ENCODE measurements at regions not wholly inside any gene's neighbourhood (a gene's known extent, or its start where the extent isn't known, plus 50 kb on each side); places are given as distances from the start of the nearest gene placed in this dataset.

DNA sequence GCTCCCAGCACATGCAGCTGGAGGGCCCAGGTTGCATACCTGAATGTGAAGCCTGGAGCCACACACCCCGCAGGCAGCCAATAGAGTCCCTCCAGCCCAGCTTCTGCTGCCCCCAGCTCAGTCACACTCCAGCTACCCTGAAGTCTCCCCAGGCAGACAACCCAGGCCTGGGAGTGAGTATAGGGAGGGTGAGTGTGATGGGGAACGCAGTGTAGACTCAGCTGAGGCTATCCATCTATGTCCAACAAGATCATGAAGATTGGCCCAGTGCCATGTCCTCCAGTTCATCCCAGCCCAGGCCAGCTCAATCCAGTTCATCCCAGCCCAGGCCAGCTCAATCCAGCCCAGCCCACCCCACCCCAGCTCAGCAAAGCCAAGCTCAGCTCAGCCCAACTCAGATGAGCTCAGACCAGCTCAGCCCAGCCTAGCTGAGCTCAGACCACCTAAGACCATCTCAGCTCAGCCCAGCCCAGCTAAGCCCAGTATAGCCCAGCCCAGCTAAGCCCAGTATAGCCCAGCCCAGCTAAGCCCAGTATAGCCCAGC lies 330.4 kb downstream of the TMEM121 start:
- no peak for DNase-seq (ENCODE audit: low read depth in 1 of 2, low spot score in 1 of 2)
- H3K27me3 ChIP-seq (ENCODE audit: insufficient read depth, poor library complexity, severe bottlenecking) = no peaks in the 10 kb centered on the region
- no peak overlapping the region for H3K4me3 ChIP-seq (replicated peaks; ENCODE audit: insufficient read depth, low read length)
- TF ChIP-seq GABPA (IDR thresholded peaks at IDR 0.05; ENCODE audit: low read depth) = no peak
- TF ChIP-seq POLR2AphosphoS5 (IDR thresholded peaks at IDR 0.05; ENCODE audit: low read depth) = no peak
- no peak for TF ChIP-seq SPI1 (IDR thresholded peaks at IDR 0.05; ENCODE audit: borderline replicate concordance, low read depth)
- TF ChIP-seq, protein P1, sequence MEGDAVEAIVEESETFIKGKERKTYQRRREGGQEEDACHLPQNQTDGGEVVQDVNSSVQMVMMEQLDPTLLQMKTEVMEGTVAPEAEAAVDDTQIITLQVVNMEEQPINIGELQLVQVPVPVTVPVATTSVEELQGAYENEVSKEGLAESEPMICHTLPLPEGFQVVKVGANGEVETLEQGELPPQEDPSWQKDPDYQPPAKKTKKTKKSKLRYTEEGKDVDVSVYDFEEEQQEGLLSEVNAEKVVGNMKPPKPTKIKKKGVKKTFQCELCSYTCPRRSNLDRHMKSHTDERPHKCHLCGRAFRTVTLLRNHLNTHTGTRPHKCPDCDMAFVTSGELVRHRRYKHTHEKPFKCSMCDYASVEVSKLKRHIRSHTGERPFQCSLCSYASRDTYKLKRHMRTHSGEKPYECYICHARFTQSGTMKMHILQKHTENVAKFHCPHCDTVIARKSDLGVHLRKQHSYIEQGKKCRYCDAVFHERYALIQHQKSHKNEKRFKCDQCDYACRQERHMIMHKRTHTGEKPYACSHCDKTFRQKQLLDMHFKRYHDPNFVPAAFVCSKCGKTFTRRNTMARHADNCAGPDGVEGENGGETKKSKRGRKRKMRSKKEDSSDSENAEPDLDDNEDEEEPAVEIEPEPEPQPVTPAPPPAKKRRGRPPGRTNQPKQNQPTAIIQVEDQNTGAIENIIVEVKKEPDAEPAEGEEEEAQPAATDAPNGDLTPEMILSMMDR (IDR thresholded peaks at IDR 0.05; ENCODE audit: insufficient read depth, low read length) = no peak
- TF ChIP-seq, protein P2, sequence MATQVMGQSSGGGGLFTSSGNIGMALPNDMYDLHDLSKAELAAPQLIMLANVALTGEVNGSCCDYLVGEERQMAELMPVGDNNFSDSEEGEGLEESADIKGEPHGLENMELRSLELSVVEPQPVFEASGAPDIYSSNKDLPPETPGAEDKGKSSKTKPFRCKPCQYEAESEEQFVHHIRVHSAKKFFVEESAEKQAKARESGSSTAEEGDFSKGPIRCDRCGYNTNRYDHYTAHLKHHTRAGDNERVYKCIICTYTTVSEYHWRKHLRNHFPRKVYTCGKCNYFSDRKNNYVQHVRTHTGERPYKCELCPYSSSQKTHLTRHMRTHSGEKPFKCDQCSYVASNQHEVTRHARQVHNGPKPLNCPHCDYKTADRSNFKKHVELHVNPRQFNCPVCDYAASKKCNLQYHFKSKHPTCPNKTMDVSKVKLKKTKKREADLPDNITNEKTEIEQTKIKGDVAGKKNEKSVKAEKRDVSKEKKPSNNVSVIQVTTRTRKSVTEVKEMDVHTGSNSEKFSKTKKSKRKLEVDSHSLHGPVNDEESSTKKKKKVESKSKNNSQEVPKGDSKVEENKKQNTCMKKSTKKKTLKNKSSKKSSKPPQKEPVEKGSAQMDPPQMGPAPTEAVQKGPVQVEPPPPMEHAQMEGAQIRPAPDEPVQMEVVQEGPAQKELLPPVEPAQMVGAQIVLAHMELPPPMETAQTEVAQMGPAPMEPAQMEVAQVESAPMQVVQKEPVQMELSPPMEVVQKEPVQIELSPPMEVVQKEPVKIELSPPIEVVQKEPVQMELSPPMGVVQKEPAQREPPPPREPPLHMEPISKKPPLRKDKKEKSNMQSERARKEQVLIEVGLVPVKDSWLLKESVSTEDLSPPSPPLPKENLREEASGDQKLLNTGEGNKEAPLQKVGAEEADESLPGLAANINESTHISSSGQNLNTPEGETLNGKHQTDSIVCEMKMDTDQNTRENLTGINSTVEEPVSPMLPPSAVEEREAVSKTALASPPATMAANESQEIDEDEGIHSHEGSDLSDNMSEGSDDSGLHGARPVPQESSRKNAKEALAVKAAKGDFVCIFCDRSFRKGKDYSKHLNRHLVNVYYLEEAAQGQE (IDR thresholded peaks at IDR 0.05; ENCODE audit: insufficient replicate concordance, low read depth) = no peak
- H3K27ac ChIP-seq (replicated peaks) = no peak overlapping the region

DNA sequence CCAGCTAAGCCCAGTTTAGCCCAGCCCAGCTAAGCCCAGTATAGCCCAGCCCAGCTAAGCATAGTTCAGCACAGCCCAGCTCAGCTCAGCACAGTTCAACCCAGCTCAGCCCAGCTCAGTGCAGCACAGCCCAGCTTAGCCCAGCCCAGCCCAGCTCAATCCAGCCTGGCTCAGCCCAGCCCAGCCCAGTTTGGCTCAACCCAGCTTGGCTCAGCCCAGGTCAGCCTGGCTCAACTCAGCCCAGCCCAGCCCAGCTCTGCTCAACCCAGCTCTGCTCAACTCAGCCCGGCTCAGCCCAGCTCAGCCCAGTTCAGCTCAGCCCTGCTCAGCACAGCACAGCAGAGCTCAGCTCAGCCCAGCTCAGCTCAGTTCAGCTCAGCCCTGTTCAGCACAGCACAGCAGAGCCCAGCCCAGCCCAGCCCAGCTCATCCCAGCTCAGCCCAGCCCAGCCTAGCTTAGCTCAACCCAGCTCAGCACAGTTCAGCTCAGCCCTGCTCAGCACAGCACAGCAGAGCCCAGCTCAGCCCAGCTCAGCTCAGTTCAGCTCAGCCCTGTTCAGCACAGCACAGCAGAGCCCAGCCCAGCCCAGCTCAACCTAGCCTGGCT lies 330.9 kb downstream of the TMEM121 start:
- Histone ChIP-seq H3K4me3 (replicated peaks; ENCODE audit: insufficient read depth, low read length) (no peak overlapping the region), H3K27ac (replicated peaks) (no peak overlapping the region), H3K27me3 (ENCODE audit: insufficient read depth, poor library complexity, severe bottlenecking) (no peaks in the 10 kb centered on the region)
- no peak for DNase-seq (ENCODE audit: low read depth in 1 of 2, low spot score in 1 of 2)
- TF ChIP-seq, protein P2 (IDR thresholded peaks at IDR 0.05; ENCODE audit: insufficient replicate concordance, low read depth) = no peak
- TF ChIP-seq GABPA (IDR thresholded peaks at IDR 0.05; ENCODE audit: low read depth) (no peak), POLR2AphosphoS5 (IDR thresholded peaks at IDR 0.05; ENCODE audit: low read depth) (no peak), SPI1 (IDR thresholded peaks at IDR 0.05; ENCODE audit: borderline replicate concordance, low read depth) (no peak)
- TF ChIP-seq, protein P1 (IDR thresholded peaks at IDR 0.05; ENCODE audit: insufficient read depth, low read length) = no peak

DNA sequence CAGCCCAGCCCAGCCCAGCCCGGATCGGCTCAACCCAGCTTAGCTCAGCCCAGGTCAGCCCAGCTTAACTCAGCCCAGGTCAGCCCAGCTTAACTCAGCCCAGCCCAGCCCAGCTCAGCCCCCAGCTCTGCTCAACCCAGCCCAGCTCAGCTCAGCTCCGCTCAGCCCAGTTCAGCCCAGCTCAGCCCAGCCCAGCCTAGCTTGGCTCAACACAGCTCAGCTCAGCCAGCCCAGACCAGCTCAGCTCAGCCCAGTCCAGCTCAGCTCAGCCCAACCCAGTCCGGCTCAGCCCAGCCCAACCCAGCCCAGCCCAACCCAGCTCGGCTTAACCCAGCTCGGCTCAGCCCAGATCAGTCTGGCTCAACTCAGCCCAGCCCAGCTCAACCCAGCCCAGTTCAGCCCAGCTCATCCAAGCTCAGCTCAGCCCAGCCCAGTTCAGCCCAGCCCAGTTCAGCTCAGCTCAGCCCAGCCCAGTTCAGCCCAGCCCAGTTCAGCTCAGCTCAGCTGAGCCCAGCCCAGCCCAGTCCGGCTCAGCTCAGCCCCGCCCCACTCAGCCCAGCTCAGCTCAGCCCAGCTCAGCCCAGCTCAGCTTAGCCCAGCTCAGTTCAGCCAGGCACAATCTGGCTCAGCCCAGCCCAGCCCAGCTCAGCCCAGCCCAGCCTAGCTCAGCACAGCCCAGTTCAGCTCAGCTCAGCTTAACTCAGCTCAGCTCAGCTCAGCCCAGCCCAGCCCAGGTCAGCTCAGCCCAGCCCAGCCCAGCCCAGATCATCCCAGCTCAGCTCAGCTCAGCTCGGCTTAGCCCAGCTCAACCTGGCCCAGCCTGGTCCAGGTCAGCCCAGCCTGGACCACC lies 331.7 kb downstream of the TMEM121 start:
- TF ChIP-seq GABPA (IDR thresholded peaks at IDR 0.05; ENCODE audit: low read depth) (no peak), POLR2AphosphoS5 (IDR thresholded peaks at IDR 0.05; ENCODE audit: low read depth) (no peak), SPI1 (IDR thresholded peaks at IDR 0.05; ENCODE audit: borderline replicate concordance, low read depth) (no peak)
- TF ChIP-seq, protein P1 (IDR thresholded peaks at IDR 0.05; ENCODE audit: insufficient read depth, low read length) = no peak
- TF ChIP-seq, protein P2 (IDR thresholded peaks at IDR 0.05; ENCODE audit: insufficient replicate concordance, low read depth) = no peak
- Histone ChIP-seq H3K27ac (replicated peaks) (no peak overlapping the region), H3K27me3 (ENCODE audit: insufficient read depth, poor library complexity, severe bottlenecking) (no peaks in the 10 kb centered on the region), H3K4me3 (replicated peaks; ENCODE audit: insufficient read depth, low read length) (no peak overlapping the region)
- no peak for DNase-seq (ENCODE audit: low read depth in 1 of 2, low spot score in 1 of 2)
